CD4-positive, alpha-beta T cell treated with Interleukin-4 for 1 hour (primary cell): ENCODE measurements at regions not wholly inside any gene's neighbourhood (a gene's known extent, or its start where the extent isn't known, plus 50 kb on each side); places are given as distances from the start of the nearest gene placed in this dataset.
"Not testable (repeated sequence)": the region's sequence is repeated elsewhere in the genome, so short reads cannot be mapped to it uniquely, and the experiment has no call there.

Experiments
- DNase-seq, 2 donors: peaks; one replicate each; pipeline ENCODE4 v3.0.0-alpha.2; 2020 to 2022

DNA sequence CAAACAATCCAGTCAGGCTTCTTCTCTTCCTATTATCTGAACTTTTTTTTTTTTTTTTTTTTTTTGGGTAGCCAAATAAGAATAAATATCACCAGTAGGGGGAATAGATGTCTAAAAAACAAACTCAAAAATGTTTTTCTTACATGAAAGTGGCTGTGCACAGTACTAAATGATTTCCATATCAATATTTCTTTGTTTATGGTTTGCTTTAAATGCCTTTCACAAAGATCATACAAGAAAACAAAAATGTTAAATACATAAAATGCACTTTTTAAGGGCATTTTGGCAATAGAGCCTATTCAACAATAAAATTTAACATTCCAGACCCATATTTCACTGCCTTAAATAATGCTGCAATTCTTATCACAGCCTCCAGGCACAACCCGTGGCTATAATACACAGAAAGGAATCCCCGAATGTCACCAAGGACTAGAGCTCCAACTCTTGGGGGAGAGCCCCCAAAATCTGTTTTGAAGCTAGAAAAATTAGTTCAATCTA lies 91.1 kb upstream of the TBCA start:
- no peak for DNase-seq

DNA sequence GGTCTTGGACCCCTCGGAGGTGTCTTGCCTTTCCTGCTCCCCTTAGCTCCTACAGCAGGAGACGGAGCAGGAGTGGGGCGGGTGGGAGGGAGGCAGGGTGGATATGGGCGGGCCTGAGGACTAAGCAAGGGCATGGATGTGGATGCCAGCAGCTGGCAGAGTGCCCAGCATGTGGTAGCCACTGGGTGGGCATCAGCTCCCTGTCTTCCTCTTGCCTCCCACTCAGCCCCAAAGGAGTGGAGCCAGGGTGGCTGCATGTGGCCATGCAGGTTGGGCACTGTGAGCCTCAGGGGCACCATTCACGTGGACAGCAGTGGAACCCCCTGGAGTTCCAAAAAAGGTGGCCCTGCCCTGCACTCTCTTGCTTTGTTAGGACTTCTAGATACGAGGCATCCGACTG lies 90.1 kb upstream of the TBCA start:
- no peak for DNase-seq

GRCh38 chr5:77864997-77865396 lies 88.9 kb upstream of the TBCA start:
- peak in 1 of 2 donors; percentile 68 for DNase-seq

DNA sequence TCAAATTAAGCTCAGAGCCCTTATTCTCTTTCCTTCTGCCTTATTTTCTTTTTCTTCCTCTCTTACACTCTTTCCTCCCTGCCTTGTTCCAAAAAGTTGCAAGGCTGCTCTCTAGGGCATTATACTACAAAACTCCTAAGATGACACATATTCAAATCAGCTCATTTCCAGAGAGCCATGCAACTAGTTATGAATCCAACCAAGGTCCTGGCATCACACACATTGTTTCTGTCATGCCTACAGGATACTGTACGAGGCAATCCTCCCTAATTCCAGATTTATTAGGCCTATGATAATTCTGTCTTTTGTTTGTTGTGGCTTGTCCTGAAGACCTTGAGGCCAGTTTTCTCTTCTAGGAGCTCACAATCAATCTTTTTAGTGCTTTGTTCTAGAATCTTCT lies 87.0 kb upstream of the TBCA start:
- DNase-seq: no peak

DNA sequence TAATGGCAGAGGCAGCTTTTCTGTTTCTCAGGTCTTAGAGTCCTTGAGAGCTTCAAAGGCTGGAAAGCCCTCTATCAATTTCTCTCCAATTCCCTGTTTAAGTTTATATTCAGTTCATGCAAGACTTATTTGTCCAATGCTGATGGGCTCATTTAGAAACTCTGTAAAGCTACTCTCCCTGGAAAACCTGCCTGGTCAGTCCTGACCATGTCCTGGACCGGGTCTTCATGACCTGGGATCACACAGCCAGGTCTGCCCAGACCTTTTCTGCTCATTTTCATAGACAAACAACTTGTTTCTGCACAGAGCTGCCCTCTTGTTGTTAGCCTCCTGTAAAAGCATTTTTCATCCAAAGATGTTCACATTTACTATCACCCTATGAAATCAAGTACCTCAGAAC lies 85.4 kb upstream of the TBCA start:
- DNase-seq: no peak

DNA sequence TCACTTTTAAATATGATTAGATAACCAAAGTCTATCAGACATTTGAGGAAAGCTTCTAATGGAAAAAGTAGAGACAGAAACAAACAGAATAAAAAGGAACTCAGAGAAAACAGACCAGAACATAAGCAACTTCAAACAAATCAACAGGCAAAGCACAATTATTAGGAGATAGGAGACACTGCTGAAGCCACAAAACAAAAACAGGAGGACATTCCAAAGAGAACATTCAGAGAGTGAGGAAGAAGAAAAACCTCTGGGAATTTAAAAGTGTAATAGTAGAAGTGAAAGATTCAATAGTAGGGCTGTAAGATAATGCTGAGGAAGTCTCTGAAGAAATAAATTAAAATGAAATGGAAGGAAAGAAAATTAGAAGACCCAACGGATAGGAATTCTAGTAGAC lies 83.2 kb upstream of the TBCA start:
- no peak for DNase-seq

GRCh38 chr5:77858678-77859077 lies 82.5 kb upstream of the TBCA start:
- DNase-seq: not testable (repeated sequence)

GRCh38 chr5:77855369-77855768 lies 79.2 kb upstream of the TBCA start:
- DNase-seq: no peak

- no peak for DNase-seq
Measured at GRCh38 chr5:77853353-77853907, 77.3 kb upstream of the TBCA start.

DNA sequence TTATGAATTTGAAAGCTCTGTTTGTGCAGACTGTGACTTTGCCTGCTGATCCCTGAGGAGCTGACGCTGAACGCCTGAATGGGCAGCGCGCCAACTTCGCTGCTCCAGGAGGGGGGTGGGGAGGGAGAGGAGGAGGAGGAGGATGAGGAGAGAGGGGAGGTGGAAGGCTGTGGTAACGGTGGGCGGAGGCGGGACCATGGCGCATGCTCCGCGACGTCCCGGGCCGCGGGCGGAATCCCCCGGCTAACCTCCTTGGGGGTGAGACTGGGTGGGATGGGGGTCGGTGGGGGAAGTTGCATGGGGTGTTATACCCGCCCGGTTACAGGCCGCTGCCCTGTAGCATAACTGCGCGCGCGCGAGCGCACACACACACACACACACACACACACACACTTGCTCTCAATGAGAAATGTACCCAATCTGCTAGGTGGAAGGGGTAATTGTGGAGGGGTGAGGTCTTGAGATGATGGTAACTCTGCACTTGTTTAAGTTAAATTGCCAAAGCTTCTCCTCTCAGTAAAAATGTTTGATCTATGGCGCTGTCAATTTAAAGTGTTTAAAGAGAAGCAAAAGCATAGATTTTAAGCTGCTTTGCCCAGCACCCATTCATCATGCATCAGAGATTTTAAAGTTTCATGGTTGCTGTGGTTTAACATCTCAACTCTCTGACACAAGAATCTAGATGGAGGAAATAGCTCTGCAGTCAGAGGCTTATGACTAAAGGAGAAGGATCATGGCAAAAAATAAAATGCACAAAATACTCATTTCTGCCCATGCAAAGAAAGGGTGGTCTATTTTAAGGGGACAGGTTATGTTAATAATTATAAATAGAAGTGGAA lies 76.6 kb upstream of the TBCA start:
- peak; percentile 35 to 51 for DNase-seq

GRCh38 chr5:77852068-77852513 lies 76.0 kb upstream of the TBCA start:
- no peak for DNase-seq

DNA sequence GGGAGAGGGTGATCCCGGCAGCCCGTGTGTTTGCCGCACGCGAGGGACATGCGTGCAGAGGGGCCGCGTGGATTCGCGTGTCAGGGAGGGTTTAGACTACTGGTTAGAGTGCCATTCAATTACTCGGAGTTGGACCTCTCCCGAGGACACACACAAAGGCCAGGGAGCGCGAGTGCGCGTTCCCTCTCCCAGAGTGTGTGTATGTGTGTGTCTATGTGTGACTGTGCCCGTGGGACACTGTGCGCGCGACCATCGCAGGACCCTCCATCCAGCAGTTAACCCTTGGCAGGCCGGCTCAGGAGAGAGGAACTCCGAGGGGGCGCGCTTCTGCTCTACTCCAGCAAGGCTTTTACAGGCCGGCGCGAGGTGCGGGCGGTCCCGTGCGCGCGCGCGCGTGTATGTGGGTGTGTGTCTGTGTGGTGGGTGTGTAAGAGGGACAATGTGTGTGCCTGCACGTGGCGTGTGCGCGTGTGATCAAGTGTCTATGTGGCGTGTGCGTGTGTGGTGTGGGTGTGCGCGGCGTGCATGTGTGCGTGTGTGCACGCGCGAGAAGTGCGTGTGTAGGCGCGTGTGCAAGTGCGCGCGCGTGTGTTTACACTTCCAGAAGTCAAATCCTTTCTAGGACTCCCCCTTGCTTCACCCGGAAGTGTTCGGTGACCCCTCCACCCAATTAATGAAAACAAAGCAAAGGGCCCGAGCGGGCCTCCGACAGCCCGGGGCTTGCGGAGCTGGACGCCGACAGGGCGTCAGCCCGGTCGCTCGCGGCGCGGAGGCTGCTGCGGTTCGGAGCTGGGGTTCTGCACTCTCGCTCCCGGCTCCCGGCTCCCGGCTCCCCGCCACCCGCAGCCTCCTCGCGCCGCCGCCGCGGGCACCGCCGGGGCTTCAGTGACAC lies 75.3 kb upstream of the TBCA start:
- DNase-seq: no peak

DNA sequence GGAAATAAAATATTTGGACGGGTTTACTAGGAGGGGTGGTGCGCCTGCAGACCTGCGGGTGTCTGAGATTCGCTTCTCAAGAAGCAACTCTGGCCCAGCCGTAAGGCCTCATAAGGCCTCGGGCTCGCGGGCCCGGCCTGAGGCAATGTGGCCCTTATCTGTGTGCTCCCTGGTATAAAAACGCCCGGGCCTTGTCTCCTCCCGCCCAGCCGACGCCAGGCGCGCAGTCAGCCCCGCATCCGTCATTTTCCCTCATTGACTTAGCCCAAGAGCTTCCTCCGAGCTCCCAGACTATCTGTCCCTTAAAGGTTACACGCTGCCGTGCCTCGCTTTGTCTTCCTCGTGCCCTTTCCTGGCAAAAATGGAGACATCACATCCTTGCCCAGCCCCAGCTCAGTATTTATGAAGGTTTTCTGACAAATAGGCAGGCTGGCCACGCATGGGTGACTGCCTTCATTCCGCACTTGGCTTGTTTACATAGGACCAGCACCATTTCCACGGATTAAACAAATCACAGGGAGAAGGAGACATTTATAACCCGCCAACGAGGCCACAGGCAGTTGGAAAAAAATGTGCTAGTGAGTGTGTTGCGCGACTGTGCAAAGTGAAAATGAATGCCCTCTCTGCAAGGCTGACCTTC lies 74.5 kb upstream of the TBCA start:
- no peak for DNase-seq

- no peak for DNase-seq
Measured at GRCh38 chr5:77849308-77849900, 73.3 kb upstream of the TBCA start.

DNA sequence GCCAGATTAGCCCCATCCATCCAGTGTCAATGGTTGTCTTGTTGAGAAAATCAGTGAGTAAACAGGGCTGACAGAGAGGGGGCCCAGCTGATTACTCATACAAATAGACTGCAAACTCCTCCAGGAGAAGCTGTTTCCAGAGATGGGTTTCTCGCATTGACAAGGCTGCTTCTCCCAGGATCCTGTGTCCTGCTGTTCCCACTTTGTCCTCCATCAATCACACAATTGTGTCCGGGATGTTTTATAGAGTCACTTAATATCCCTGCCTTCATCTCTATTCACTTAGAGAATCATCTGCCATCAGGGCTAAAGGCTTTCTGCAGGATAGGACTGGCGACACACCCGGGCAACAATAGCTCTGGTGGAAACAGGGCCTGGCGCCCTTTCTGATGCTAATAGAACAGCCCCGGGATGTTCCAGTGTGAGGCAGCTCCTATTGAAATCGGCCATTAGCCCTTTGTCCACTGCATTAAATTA lies 71.7 kb upstream of the TBCA start:
- DNase-seq: no peak

DNA sequence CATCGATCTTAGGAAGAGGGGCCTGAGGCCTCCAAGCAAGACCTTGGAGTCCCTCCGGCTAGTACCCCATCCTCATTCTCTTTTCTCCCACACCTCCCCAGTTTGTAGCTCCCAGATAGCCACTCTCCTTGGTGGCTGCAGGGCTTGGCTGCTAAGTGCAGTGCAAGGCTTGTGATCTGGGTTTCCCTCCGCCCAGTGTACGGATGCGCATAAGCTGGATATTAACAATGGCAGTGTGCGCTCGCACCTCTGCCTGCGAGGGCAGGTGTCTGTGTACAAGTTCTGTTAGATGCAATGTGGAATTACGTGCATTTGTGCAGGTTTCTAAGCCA lies 71.0 kb upstream of the TBCA start:
- no peak for DNase-seq

DNA sequence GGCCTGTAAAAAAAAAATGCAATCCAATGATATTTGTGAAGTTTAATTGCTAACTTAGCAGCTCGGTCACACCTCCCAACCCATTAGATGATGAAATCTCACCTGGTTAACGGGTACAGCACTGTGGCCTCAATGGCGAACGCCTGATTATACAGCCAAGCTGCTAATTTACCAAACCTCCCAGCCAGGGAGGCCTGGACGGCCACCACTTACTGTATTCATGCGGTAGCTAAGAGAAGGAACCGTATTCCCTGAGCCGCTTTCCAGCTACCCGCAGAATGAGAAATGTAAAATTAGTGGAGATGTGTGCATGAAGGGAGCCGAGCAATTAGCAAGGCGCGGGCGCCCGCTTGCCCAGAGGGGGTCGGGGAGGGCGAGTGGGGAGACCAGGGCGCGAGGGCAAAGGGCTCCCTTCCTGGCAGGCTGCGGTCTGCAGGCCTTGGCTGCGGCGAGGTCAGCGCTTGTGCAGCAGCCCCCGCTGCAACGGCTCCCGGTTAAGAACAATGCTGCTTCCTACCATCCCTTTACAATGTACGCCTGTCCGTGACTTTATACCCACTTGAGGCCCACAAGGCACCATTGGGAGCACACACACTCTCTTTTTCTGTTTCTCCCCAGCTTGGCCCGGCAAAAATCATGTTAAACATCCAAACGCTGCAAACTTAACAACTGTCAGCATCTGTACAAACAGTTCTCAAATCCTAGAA lies 70.4 kb upstream of the TBCA start:
- no peak for DNase-seq

DNA sequence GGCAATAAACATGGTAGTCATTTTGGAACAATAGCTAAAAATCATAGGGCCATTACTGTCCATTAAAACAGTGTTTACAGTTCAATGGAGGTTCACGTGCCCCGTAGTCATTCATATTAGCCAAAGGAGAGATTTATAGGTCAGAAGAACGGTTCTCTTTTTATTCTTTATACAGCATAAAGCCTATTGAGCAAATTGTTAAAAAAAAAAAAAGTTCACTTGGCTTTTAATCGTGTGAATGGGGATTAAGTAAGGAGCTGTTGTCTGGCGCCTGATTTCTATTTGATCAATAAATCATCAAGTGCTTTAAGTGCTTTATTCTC lies 69.1 kb upstream of the TBCA start:
- no peak for DNase-seq

- no peak for DNase-seq
Measured at GRCh38 chr5:77844623-77845323, 68.6 kb upstream of the TBCA start.

DNA sequence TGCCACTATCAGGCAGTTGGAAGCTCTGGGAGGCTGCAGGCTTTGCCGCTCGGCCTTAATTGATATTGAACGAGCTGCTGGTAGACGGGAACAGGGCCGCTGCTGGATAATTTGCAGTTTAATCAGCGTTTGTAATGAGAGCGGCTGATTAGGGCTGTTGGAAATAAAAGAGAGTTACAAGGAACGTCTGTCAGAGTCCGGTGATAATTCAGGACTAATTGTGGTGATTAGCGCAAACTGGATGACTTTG lies 68.2 kb upstream of the TBCA start:
- no peak for DNase-seq

DNA sequence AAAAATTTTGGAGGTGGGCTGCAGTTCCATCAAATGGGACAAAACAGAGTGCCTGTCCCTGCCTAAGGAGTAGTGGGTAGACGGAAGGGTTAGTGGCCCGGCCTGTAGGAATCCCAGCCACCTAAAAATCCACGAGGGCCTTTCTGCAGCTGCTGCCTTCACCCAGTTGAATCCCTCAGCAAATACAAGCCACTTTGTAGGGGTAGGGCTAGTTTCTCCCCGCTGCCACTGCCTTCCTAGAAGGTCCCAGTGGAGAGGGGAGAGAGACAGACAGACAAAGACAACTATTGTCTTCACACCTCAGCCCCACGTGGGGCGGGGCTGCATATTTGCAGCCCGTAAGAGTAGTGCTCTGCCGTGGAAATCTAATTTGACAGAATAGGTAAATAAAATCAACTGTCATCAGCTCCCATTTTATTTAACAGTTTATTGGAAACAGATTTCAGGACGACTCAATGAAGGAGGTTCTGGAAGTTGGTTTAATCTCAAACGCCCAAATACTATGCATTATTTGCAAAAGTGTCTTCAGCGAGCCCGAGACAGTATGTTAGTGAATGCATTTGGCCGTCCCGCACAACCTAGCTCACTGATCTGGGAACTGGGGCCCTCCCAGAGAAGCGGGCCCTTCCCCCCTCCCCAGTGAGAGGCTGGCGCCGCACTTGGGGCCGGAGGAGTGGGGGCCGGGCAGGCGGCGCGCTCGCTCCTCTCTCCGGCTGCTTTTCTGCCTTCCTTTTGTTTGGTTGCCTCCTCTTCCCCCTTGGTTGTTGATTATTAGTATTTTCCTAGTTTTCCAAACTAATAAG lies 67.6 kb upstream of the TBCA start:
- DNase-seq: no peak
